ENCODE measurements at regions not wholly inside any gene's neighbourhood (a gene's known extent, or its start where the extent isn't known, plus 50 kb on each side); places are given as distances from the start of the nearest gene placed in this dataset.

DNA sequence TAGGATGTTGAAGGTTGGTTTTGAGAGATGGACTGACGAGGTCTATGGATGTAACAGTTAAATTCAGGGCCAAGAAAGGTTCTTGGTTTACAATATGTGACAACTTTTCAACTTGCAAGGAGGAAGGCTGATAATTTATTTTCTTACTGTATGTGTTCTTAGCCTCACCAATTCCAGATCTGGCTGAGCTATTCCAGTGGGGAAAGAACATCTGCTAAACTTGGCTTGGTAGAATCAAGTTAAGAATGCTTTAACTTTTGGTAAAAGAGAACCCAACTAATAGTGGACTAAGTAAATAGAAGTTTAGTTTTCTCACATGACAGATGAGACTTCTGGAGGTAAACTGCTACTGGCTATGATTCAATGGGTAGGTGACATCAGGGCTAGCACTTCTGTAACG is 222.9 kb downstream of the KLF5 start:
- intact Hi-C loops (cut with DNase I), result no loop called here
- ATAC-seq (no peak), DNase-seq (no peak)
- Histone ChIP-seq H3K36me3 (ENCODE audit: insufficient read depth in 1 of 2, low read depth in 1 of 2) (no peaks in the 10 kb centered on the region), H3K4me1 (no peaks in the 10 kb centered on the region), H3K27me3 (ENCODE audit: insufficient read depth in 3 of 3, low read length in 2 of 3) (no peaks in the 10 kb centered on the region), H3K27ac (no peak overlapping the region), H3K4me3 (no peak overlapping the region), H3K9me3 (no peaks in the 10 kb centered on the region)
- TF ChIP-seq CTCF (IDR thresholded peaks at IDR 0.05), result no peak
- WGBS, 3 donors, result 74 to 78% (median 75%) methylated on average over 2 of the region's 2 CpGs

DNA sequence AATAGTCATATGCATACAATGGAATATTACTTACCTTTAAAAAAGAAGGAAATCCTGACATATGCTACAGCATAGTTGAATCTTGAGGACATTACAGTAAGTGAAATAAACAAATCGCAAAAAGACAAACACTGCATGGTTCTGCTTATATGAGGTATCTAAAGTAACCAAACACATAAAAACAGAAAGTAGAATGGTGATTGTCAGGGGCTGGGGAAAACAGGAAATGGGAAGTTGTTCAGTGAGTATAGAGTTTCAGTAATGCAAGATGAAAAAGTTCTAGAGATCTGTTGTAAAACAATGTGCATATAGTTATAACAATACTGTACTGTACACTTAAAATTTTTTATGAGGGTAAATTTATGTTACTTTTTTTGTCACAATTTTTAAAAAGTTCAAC is 219.4 kb downstream of the KLF5 start:
- no peaks in the 10 kb centered on the region for H3K36me3 ChIP-seq (ENCODE audit: insufficient read depth in 1 of 2, low read depth in 1 of 2)
- intact Hi-C loops (cut with DNase I), result no loop called here
- ATAC-seq (no peak), DNase-seq (no peak)
- TF ChIP-seq CTCF (IDR thresholded peaks at IDR 0.05), result no peak
- H3K9me3 ChIP-seq, result no peaks in the 10 kb centered on the region
- H3K4me1 ChIP-seq, result no peaks in the 10 kb centered on the region
- WGBS, 3 donors, result 98 to 100% (median 100%) methylated on average over 1 of the region's 1 CpG
- H3K27me3 ChIP-seq (ENCODE audit: insufficient read depth in 3 of 3, low read length in 2 of 3), result no peaks in the 10 kb centered on the region
- no peak overlapping the region for H3K27ac ChIP-seq
- no peak overlapping the region for H3K4me3 ChIP-seq

DNA sequence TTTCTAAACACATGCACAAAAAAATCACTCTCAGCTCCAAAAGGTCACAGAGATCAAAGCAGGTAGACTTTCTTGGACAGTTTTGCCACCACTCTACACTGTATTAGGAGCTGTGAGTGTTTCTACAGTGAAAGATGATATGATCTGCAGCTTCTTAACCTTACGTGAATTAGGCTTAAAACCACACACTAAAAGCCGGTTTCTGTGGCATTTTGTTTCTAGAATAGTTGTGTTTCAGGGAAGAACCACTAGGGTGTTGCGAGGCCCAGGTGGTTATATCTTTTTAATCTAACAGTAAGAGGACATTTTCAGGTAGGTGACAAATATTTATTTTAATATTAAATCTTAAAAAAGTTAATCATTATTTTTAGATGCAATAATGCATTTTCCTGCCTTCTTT is 216.4 kb downstream of the KLF5 start:
- no peaks in the 10 kb centered on the region for H3K36me3 ChIP-seq (ENCODE audit: insufficient read depth in 1 of 2, low read depth in 1 of 2)
- H3K4me3 ChIP-seq, result no peak overlapping the region
- H3K27ac ChIP-seq, result no peak overlapping the region
- H3K4me1 ChIP-seq, result no peaks in the 10 kb centered on the region
- 70 to 88% (median 70%) methylated on average over 3 of the region's 3 CpGs for WGBS, 3 donors
- ATAC-seq (no peak), DNase-seq (no peak)
- TF ChIP-seq CTCF (IDR thresholded peaks at IDR 0.05), result no peak
- no peaks in the 10 kb centered on the region for H3K27me3 ChIP-seq (ENCODE audit: insufficient read depth in 3 of 3, low read length in 2 of 3)
- intact Hi-C loops (cut with DNase I), result no loop called here
- no peaks in the 10 kb centered on the region for H3K9me3 ChIP-seq

DNA sequence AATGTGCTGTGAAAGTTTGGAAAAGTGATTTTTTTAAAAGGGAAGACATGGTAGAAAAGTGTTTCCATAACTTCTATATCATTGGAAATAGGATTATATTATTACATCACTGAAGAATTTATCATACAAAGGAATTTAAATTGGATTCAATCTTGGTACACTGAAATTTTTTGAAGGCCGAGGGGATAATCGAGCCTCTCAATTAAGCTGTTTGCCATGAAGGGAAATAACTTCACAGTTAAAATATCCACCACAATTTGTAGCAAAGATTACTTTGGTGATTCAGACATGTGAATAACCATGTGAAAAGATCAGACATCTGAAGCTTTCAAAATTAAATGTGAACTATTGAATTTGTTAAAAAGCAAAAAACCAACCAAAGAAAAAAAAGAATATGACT is 215.3 kb downstream of the KLF5 start:
- DNase-seq, result no peak
- Histone ChIP-seq H3K27me3 (ENCODE audit: insufficient read depth in 3 of 3, low read length in 2 of 3) (no peaks in the 10 kb centered on the region), H3K36me3 (ENCODE audit: insufficient read depth in 1 of 2, low read depth in 1 of 2) (no peaks in the 10 kb centered on the region), H3K27ac (no peak overlapping the region), H3K4me1 (no peaks in the 10 kb centered on the region), H3K9me3 (no peaks in the 10 kb centered on the region), H3K4me3 (no peak overlapping the region)
- intact Hi-C loops (cut with DNase I), result no loop called here
- ATAC-seq, result no peak
- 19 to 27% (median 24%) methylated on average over 2 of the region's 2 CpGs for whole genome bisulfite sequencing, 3 donors
- TF ChIP-seq CTCF (IDR thresholded peaks at IDR 0.05), result no peak

- Histone ChIP-seq H3K36me3 (ENCODE audit: insufficient read depth in 1 of 2, low read depth in 1 of 2) (no peaks in the 10 kb centered on the region), H3K4me1 (no peaks in the 10 kb centered on the region), H3K27me3 (ENCODE audit: insufficient read depth in 3 of 3, low read length in 2 of 3) (no peaks in the 10 kb centered on the region), H3K9me3 (no peaks in the 10 kb centered on the region), H3K4me3 (no peak overlapping the region), H3K27ac (no peak overlapping the region)
- TF ChIP-seq CTCF (IDR thresholded peaks at IDR 0.05), result no peak
- ATAC-seq (peak; percentile 61 to 98 (median 78)), DNase-seq (no peak)
- intact Hi-C loops (cut with DNase I), result no loop called here
- 40 to 50% (median 42%) methylated on average over 5 of the region's 5 CpGs for WGBS, 3 donors
These were observed 214.9 kb downstream of the KLF5 start for GRCh38 chr13:73273745-73274144.
